PC-3 (cell line): ENCODE measurements at regions not wholly inside any gene's neighbourhood (a gene's known extent, or its start where the extent isn't known, plus 50 kb on each side); places are given as distances from the start of the nearest gene placed in this dataset.
"Not testable (repeated sequence)": the region's sequence is repeated elsewhere in the genome, so short reads cannot be mapped to it uniquely, and the experiment has no call there.

Experiments
- ATAC-seq: fragments of 200-7000 bp; cut with Tn5 transposase; 2 replicates; pipeline ENCODE4 v1.9.1; 2020; ENCODE audit warnings: mild to moderate bottlenecking, moderate library complexity
- BruUV-seq: library from RNA; stranded (reverse); fragments of 400-500 nt; replicated peaks from 2 replicates; lab custom pipeline; 2021; lab: Mats Ljungman, UMichigan
- CTCF ChIA-PET: fragments of 300-600 bp; sonication (Branson Sonifier 250); formaldehyde crosslinking; loops from one replicate; lab custom pipeline; 2022; ENCODE audit warnings: antibody characterized with exemption; lab: Charles Lee
- POLR2A ChIA-PET: fragments of 300-600 bp; sonication (Branson Sonifier 250); formaldehyde crosslinking; loops from one replicate; lab custom pipeline; 2022; ENCODE audit warnings: antibody characterized with exemption; ENCODE audit not compliant: unreplicated experiment; lab: Charles Lee
- DNase-seq: peaks from one replicate; pipeline ENCODE4 v3.0.0-alpha.2; 2015
- H2AFZ ChIP-seq: fragments of 300-600 bp; sonication (generic); 2 replicates; pipeline ENCODE4 v1.6.0; 2016; ENCODE audit warnings: antibody characterized with exemption, low read length
- H3F3A ChIP-seq: fragments of 300-600 bp; sonication (generic); one replicate; pipeline ENCODE4 v1.6.0; 2017; ENCODE audit warnings: antibody characterized with exemption, low read length, control low read depth, mild to moderate bottlenecking; ENCODE audit not compliant: unreplicated experiment
- H3K27ac ChIP-seq: fragments of 300-600 bp; sonication (generic); 2 replicates; pipeline ENCODE4 v1.5.1; 2016; ENCODE audit warnings: mild to moderate bottlenecking, low read length
- H3K27me3 ChIP-seq: fragments of 300-600 bp; sonication (generic); 2 replicates; pipeline ENCODE4 v1.6.1; 2016; ENCODE audit warnings: low read length, mixed read lengths
- H3K36me3 ChIP-seq: fragments of 300-600 bp; sonication (generic); 2 replicates; pipeline ENCODE4 v1.6.1; 2016; ENCODE audit warnings: low read depth, mixed run types, low read length, mixed read lengths
- H3K4me1 ChIP-seq: fragments of 300-600 bp; sonication (generic); 2 replicates; pipeline ENCODE4 v1.5.1; 2016; ENCODE audit warnings: low read length; ENCODE audit not compliant: insufficient read depth
- H3K4me2 ChIP-seq: fragments of 300-600 bp; sonication (generic); 2 replicates; pipeline ENCODE4 v1.6.0; 2016; ENCODE audit warnings: low read length
- H3K4me3 ChIP-seq: fragments of 300-600 bp; sonication (generic); 2 replicates; pipeline ENCODE4 v1.5.1; 2016; ENCODE audit warnings: mild to moderate bottlenecking, low read length, mixed read lengths
- H3K79me2 ChIP-seq: fragments of 300-600 bp; sonication (generic); 2 replicates; pipeline ENCODE4 v1.6.1; 2017; ENCODE audit warnings: low read length, mixed read lengths
- H3K9ac ChIP-seq: fragments of 300-600 bp; sonication (generic); 2 replicates; pipeline ENCODE4 v1.6.0; 2016; ENCODE audit warnings: mild to moderate bottlenecking, low read length
- H3K9me2 ChIP-seq: fragments of 300-600 bp; sonication (generic); replicated peaks from 2 replicates; pipeline ENCODE4 v1.6.1; 2016; ENCODE audit warnings: mixed run types, low read length, mixed read lengths
- H3K9me3 ChIP-seq: fragments of 300-600 bp; sonication (generic); 2 replicates; pipeline ENCODE4 v1.6.1; 2016; ENCODE audit warnings: low read length, mixed read lengths
- H4K20me1 ChIP-seq: fragments of 300-600 bp; sonication (generic); 2 replicates; pipeline ENCODE4 v1.6.1; 2016; ENCODE audit warnings: low read length, mixed read lengths
- EZH2 ChIP-seq: fragments of 300-600 bp; sonication (generic); IDR thresholded peaks from one replicate; pipeline ENCODE4 v1.6.1; 2017; ENCODE audit warnings: antibody characterized with exemption, mild to moderate bottlenecking, low read length; ENCODE audit not compliant: unreplicated experiment
- EZH2phosphoT487 ChIP-seq: fragments of 300-600 bp; sonication (generic); IDR thresholded peaks from 2 replicates; pipeline ENCODE4 v1.6.1; 2018; ENCODE audit warnings: mild to moderate bottlenecking, antibody characterized with exemption, low read length, borderline replicate concordance
- intact Hi-C: fragments of 100-400 bp; cut with micrococcal nuclease; formaldehyde crosslinking; loops from 2 replicates; pipeline ENCODE4 v1.9.0; 2023
- TF ChIP-seq, protein P1 (sequence below): fragments of 300-600 bp; sonication (generic); conservative IDR thresholded peaks from 2 replicates; pipeline ENCODE4 v1.5.1; 2017; ENCODE audit warnings: antibody characterized with exemption, low read depth, mild to moderate bottlenecking, low read length

DNA sequence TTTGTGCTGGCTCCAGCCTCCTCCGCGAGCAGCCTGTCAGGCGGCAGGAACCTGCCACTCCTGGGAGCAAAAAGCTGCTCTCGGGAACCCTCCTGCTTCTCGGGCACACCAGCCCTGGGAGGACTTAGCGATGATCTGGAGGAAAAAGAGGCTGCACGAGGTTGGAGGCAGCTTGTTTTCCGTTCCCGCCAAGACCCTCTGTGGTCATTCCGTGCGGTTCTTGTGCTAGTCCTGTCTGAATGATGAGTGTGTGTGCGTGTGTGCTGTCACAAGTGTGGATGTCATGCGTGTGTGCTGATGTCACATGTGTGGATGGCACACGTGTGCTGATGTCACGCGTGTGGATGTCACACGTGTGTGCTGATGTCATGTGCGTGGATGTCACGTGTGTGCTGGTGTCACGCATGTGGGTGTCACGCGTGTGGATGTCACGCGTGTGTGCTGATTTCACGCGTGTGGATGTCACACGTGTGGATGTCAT is 150.0 kb downstream of the NPIPB11 start:
- POLR2A ChIA-PET, result no interaction called here
- no peak overlapping the region for H3K27ac ChIP-seq
- peaks cover 6% of the 10 kb centered on the region for H3K4me1 ChIP-seq
- no peaks in the 10 kb centered on the region for H3K36me3 ChIP-seq
- H3K79me2 ChIP-seq, result no peaks in the 10 kb centered on the region
- ATAC-seq, result no peak
- no peaks in the 10 kb centered on the region for H3K9me3 ChIP-seq
- H3K9me2 ChIP-seq, result no peaks in the 10 kb centered on the region
- CTCF ChIA-PET, result no interaction called here
- no peak overlapping the region for H3K9ac ChIP-seq
- TF ChIP-seq EZH2phosphoT487 (no peak), EZH2 (no peak)
- TF ChIP-seq, protein P1, sequence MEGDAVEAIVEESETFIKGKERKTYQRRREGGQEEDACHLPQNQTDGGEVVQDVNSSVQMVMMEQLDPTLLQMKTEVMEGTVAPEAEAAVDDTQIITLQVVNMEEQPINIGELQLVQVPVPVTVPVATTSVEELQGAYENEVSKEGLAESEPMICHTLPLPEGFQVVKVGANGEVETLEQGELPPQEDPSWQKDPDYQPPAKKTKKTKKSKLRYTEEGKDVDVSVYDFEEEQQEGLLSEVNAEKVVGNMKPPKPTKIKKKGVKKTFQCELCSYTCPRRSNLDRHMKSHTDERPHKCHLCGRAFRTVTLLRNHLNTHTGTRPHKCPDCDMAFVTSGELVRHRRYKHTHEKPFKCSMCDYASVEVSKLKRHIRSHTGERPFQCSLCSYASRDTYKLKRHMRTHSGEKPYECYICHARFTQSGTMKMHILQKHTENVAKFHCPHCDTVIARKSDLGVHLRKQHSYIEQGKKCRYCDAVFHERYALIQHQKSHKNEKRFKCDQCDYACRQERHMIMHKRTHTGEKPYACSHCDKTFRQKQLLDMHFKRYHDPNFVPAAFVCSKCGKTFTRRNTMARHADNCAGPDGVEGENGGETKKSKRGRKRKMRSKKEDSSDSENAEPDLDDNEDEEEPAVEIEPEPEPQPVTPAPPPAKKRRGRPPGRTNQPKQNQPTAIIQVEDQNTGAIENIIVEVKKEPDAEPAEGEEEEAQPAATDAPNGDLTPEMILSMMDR, result no peak
- no peak overlapping the region for H3K4me2 ChIP-seq
- H3K4me3 ChIP-seq, result no peak overlapping the region
- no peak for DNase-seq
- intact Hi-C loops, result no loop called here
- no peaks in the 10 kb centered on the region for H3K27me3 ChIP-seq
- BruUV-seq, result no TSS peak
- H3F3A ChIP-seq, result no peaks in the 10 kb centered on the region
- H4K20me1 ChIP-seq, result no peaks in the 10 kb centered on the region
- H2AFZ ChIP-seq, result no peak overlapping the region

DNA sequence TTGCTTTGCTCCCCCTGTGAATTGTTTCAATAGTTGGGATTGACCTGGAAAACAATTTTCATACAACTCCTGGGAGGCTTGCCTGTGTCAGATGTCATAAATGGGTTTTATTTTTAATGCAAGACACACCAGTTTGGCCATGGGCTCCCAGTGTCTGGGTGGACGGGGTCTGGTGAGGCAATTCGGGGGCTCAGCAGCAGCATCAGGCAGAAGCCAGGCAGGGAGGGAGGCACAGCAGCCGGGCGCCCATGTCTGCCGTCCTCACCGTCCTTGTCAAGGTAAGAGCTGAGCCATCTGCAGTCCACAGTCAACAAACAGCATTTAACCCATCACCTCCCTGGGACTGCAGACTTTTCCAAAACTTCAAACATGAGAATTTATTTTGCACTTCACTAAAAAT is 150.6 kb downstream of the NPIPB11 start:
- H3K4me1 ChIP-seq, CTCF ChIA-PET, H3K9me2 ChIP-seq, BruUV-seq, H3K27ac ChIP-seq, H3K27me3 ChIP-seq, H2AFZ ChIP-seq, H3K4me2 ChIP-seq, H3K9me3 ChIP-seq, H3K9ac ChIP-seq, POLR2A ChIA-PET, H3K36me3 ChIP-seq, H4K20me1 ChIP-seq, H3F3A ChIP-seq, DNase-seq, H3K79me2 ChIP-seq, ATAC-seq, intact Hi-C loops, H3K4me3 ChIP-seq: not testable (repeated sequence)

DNA sequence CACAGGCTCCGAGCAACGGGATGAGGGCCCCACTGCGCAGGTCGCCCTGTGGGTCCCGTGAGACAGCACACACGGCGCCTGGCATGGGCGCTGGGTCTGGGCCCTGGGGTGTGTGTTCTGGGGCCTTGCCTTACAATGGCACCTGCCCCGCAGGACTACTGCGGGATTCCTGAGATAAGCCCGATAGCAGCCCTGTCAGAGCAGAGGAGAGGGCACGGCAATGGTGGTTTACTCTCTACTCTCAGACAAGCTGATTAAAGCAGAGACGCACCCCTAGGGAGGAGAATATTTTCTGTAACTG is 151.1 kb downstream of the NPIPB11 start:
- BruUV-seq, ATAC-seq, H3K27ac ChIP-seq, H3K9me3 ChIP-seq, CTCF ChIA-PET, H2AFZ ChIP-seq, H3K9me2 ChIP-seq, H3K4me1 ChIP-seq, H3K4me3 ChIP-seq, H4K20me1 ChIP-seq, H3K9ac ChIP-seq, intact Hi-C loops, H3K4me2 ChIP-seq, H3K27me3 ChIP-seq, DNase-seq, H3K79me2 ChIP-seq, H3K36me3 ChIP-seq, POLR2A ChIA-PET, H3F3A ChIP-seq: not testable (repeated sequence)

DNA sequence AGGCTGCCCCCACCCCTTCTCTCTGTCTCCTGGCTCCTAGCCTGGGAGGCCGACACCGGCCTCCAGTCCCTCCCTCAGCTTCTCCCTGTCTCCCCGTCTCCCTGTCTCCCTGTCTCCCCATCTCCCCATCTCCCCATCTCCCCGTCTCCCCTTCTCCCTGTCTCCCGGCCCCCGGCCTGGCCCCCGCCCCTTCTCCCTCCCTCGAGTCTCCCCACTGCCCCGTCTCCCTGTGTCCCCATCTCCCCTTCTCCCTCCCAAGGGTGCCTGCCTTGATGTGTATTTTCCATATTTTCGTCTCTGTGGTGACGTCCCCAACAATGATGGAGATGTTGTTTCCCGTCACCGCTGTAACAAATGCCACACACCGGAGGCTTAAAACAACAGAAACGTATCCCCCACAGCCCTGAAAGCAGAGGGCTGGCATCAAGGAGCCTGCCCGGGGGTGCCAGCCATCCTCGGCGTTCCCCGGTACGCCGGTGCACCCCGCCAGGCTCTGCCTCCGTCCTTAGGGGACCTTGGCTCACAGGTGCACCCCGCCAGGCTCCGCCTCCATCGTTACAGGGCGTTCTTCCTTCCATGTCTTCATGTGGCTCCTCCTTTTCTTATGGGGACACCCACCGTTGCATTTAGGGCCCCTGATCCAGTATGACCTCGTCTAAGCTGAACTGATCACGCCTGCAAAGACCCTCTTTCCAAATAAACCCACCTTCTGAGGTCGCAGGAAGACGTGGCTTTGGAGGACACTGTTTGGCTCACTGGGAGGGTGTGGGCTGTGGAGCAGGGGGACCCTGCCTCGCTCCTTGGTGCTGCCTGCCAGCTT is 151.6 kb downstream of the NPIPB11 start:
- CTCF ChIA-PET, result no interaction called here

More for the DNA sequence above, 151.6 kb downstream of the NPIPB11 start:
- Histone ChIP-seq H4K20me1 (no peaks in the 10 kb centered on the region), H3K4me3 (no peak overlapping the region), H3K9me3 (no peaks in the 10 kb centered on the region), H3K79me2 (no peaks in the 10 kb centered on the region), H3K27me3 (no peaks in the 10 kb centered on the region), H3K27ac (no peak overlapping the region), H3K4me2 (no peak overlapping the region), H3F3A (no peaks in the 10 kb centered on the region), H3K36me3 (no peaks in the 10 kb centered on the region), H3K4me1 (no peaks in the 10 kb centered on the region), H3K9me2 (no peaks in the 10 kb centered on the region), H3K9ac (no peak overlapping the region), H2AFZ (no peak overlapping the region)
- no peak for ATAC-seq
- POLR2A ChIA-PET, result interaction anchor here (0.7 kb wide), 1 partner anchor 16 kb away, joined by 5 read pairs; no protein-coding TSS in a partner anchor
- no TSS peak for BruUV-seq
- intact Hi-C loops, result no loop called here
- no peak for TF ChIP-seq EZH2phosphoT487
- no peak for TF ChIP-seq EZH2
- TF ChIP-seq, protein P1, result no peak
- DNase-seq, result no peak
